Vagina (tissue), 2 donors: ENCODE measurements at regions not wholly inside any gene's neighbourhood (a gene's known extent, or its start where the extent isn't known, plus 50 kb on each side); places are given as distances from the start of the nearest gene placed in this dataset.

Source experiments
- DNase-seq, 2 donors: peaks; one replicate each; pipeline ENCODE4 v3.0.0-alpha.2; 2017; ENCODE audit errors: extremely low spot score in 2 of 2
- H3K27ac ChIP-seq: fragments of 200-600 bp; sonication (generic); one replicate; pipeline ENCODE4 v1.5.1; 2019
- H3K27me3 ChIP-seq: fragments of 200-600 bp; sonication (generic); one replicate; pipeline ENCODE4 v1.5.1; 2019
- H3K36me3 ChIP-seq, 2 donors: fragments of 200-600 bp; sonication (generic); one replicate each; pipeline ENCODE4 v1.5.1; 2017 to 2019
- H3K4me1 ChIP-seq: fragments of 200-600 bp; sonication (generic); one replicate; pipeline ENCODE4 v1.5.1; 2019
- H3K4me3 ChIP-seq, 2 donors: fragments of 200-600 bp; sonication (generic); 1 replicate in 1 of 2; 2 replicates in 1 of 2; pipeline ENCODE4 v1.5.1; 2016 to 2019
- H3K9me3 ChIP-seq: fragments of 200-600 bp; sonication (generic); one replicate; pipeline ENCODE4 v1.5.1; 2019
- POLR2A ChIP-seq, 2 donors: fragments of 450-650 bp; IDR thresholded peaks; one replicate each; pipeline ENCODE4 v1.6.1; 2017; ENCODE audit warnings: antibody characterized with exemption in 2 of 2, mild to moderate bottlenecking in 2 of 2, moderate library complexity in 2 of 2
- POLR2AphosphoS5 ChIP-seq, 2 donors: sonication (generic); formaldehyde crosslinking; IDR thresholded peaks; one replicate each; pipeline ENCODE4 v1.9.0; 2017; ENCODE audit warnings: antibody characterized with exemption in 2 of 2, mild to moderate bottlenecking in 2 of 2, low read depth in 1 of 2; ENCODE audit not compliant: insufficient read depth in 1 of 2
- intact Hi-C: fragments of 100-400 bp; cut with DNase I; formaldehyde crosslinking; loops from one replicate; pipeline ENCODE4 v1.15.1; 2023
- TF ChIP-seq, protein P1 (sequence below), 3 experiments: fragments of 450-650 bp in 2 of 3; fragments of 200-600 bp in 1 of 3; sonication (generic) in 1 of 3; IDR thresholded peaks; one replicate each; pipeline ENCODE4 v1.5.1; 2017 to 2019; ENCODE audit warnings: antibody characterized with exemption in 3 of 3, mild to moderate bottlenecking in 2 of 3, moderate library complexity in 2 of 3

DNA sequence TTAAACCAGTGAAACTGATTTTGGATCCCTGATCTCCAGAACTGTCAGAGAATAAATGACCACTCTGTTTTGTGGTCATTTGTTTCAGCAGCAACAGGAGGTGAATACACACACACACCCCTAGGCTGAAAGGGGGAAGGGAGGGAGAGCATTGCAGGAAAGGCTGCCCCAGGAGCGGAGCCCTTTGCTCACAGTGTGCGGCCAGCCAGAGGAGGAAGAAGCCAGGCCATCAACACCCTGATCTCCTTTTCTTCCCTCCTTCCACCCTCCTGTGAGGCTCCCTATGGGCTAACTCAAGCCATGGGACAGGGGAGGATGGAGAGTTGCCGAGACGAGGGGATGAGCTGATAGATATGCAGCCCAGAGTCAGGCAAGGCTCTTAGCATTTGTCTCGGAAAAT, 211.9 kb downstream of the TBX5 start:
- intact Hi-C loops = no loop called here
- no peak for TF ChIP-seq POLR2AphosphoS5 (IDR thresholded peaks at IDR 0.05; ENCODE audit: insufficient read depth in 1 of 2, low read depth in 1 of 2)
- TF ChIP-seq, protein P1, sequence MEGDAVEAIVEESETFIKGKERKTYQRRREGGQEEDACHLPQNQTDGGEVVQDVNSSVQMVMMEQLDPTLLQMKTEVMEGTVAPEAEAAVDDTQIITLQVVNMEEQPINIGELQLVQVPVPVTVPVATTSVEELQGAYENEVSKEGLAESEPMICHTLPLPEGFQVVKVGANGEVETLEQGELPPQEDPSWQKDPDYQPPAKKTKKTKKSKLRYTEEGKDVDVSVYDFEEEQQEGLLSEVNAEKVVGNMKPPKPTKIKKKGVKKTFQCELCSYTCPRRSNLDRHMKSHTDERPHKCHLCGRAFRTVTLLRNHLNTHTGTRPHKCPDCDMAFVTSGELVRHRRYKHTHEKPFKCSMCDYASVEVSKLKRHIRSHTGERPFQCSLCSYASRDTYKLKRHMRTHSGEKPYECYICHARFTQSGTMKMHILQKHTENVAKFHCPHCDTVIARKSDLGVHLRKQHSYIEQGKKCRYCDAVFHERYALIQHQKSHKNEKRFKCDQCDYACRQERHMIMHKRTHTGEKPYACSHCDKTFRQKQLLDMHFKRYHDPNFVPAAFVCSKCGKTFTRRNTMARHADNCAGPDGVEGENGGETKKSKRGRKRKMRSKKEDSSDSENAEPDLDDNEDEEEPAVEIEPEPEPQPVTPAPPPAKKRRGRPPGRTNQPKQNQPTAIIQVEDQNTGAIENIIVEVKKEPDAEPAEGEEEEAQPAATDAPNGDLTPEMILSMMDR (IDR thresholded peaks at IDR 0.05) = no peak
- no peak for TF ChIP-seq POLR2A (IDR thresholded peaks at IDR 0.05)
- no peak for DNase-seq

DNA sequence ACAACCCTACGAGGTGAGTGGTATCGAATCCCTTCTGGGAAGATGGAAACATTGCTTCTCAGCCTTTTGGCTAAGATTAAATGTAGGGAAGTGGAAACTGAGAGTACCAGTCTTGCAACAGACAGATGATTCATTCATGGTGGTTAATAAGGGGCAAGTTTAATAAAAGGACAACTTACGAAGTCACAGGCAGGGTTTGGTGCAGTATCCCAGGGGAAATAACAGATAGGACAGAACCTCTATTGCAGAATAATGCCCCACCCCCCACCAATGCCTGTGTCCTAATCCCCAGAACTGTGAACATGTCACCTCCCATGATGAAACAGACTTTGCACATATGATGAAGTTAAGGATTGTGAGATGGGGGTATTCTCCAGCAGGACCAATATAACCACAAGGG, 212.5 kb downstream of the TBX5 start:
- Histone ChIP-seq H3K27ac (no peak overlapping the region), H3K4me1 (no peaks in the 10 kb centered on the region), H3K36me3 (no peaks in the 10 kb centered on the region), H3K9me3 (no peaks in the 10 kb centered on the region), H3K4me3 (no peak overlapping the region), H3K27me3 (no peaks in the 10 kb centered on the region)
- TF ChIP-seq POLR2A (IDR thresholded peaks at IDR 0.05) = no peak
- TF ChIP-seq, protein P1 (IDR thresholded peaks at IDR 0.05) = no peak
- no peak for TF ChIP-seq POLR2AphosphoS5 (IDR thresholded peaks at IDR 0.05; ENCODE audit: insufficient read depth in 1 of 2, low read depth in 1 of 2)
- intact Hi-C loops = no loop called here
- no peak for DNase-seq

More for the DNA sequence above, 211.9 kb downstream of the TBX5 start:
- no peaks in the 10 kb centered on the region for H3K9me3 ChIP-seq
- no peaks in the 10 kb centered on the region for H3K4me1 ChIP-seq
- H3K27me3 ChIP-seq = no peaks in the 10 kb centered on the region
- no peak overlapping the region for H3K4me3 ChIP-seq
- H3K27ac ChIP-seq = no peak overlapping the region
- H3K36me3 ChIP-seq = no peaks in the 10 kb centered on the region

DNA sequence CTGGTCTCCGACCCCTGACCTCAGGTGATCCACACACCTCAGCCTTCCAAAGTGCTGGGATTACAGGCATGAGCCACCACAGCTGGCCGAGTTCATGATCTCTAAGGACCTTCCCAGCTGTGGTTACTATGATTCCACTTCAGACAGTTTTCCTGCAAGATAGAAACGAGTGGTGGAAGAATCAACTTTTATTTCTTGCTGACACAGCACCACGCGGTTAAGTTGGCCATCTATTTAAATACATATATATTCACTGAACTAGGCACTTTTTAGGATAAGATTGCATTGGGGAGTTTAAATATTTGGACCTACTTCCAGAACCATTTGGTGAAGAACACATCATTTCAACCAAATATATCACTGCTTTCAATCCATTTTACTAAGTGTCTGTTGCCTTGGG, 213.4 kb downstream of the TBX5 start:
- Histone ChIP-seq H3K4me1 (no peaks in the 10 kb centered on the region), H3K4me3 (no peak overlapping the region), H3K36me3 (no peaks in the 10 kb centered on the region), H3K9me3 (no peaks in the 10 kb centered on the region), H3K27me3 (no peaks in the 10 kb centered on the region), H3K27ac (no peak overlapping the region)
- no peak for DNase-seq
- intact Hi-C loops = no loop called here
- TF ChIP-seq, protein P1 (IDR thresholded peaks at IDR 0.05) = no peak
- TF ChIP-seq POLR2A (IDR thresholded peaks at IDR 0.05) (no peak), POLR2AphosphoS5 (IDR thresholded peaks at IDR 0.05; ENCODE audit: insufficient read depth in 1 of 2, low read depth in 1 of 2) (no peak)

DNA sequence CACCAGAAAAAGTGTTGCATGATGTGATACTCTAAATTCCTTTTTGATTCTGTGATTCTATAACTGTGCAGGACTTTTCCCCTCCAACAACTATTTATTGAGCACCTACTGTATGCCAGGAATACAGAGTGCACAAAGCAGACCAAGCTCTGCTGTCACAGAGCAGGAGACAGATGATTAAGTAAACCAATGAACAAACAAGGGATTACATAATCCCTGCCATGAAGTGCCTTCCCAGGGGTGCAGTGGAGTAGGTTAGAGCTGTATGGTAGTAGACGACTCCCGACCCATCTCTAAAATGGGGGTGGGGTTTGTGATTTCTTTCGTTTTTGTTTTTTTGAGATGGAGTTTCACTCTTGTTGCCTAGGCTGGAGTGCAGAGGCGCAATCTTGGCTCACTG, 213.9 kb downstream of the TBX5 start:
- Histone ChIP-seq H3K4me1 (no peaks in the 10 kb centered on the region), H3K27me3 (no peaks in the 10 kb centered on the region), H3K36me3 (no peaks in the 10 kb centered on the region), H3K4me3 (no peak overlapping the region), H3K9me3 (no peaks in the 10 kb centered on the region), H3K27ac (no peak overlapping the region)
- TF ChIP-seq POLR2AphosphoS5 (IDR thresholded peaks at IDR 0.05; ENCODE audit: insufficient read depth in 1 of 2, low read depth in 1 of 2) (no peak), POLR2A (IDR thresholded peaks at IDR 0.05) (no peak)
- TF ChIP-seq, protein P1 (IDR thresholded peaks at IDR 0.05) = no peak
- DNase-seq = no peak
- intact Hi-C loops = no loop called here

DNA sequence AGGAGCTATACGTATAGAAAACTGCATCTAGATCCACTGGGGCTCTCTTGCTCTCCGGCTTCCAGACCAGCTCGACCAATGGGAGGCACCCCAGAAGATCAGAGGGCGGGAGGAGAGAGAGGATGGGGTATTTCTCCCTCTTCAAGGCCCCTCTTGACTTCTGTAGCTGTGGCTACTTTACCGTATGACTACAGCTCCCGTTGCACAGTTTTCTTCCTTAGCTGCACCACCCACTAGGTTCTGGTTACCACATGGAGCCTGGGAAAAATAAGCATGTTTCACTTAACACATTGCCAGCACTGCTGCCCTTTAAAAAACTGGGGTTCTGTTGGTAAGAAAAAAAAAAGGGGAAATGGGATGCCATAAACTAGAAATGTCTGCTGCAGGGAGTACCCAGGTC, 214.4 kb downstream of the TBX5 start:
- TF ChIP-seq POLR2AphosphoS5 (IDR thresholded peaks at IDR 0.05; ENCODE audit: insufficient read depth in 1 of 2, low read depth in 1 of 2) (no peak), POLR2A (IDR thresholded peaks at IDR 0.05) (no peak)
- TF ChIP-seq, protein P1 (IDR thresholded peaks at IDR 0.05) = no peak
- intact Hi-C loops = no loop called here
- Histone ChIP-seq H3K9me3 (no peaks in the 10 kb centered on the region), H3K4me1 (no peaks in the 10 kb centered on the region), H3K4me3 (no peak overlapping the region), H3K27ac (no peak overlapping the region), H3K36me3 (no peaks in the 10 kb centered on the region), H3K27me3 (no peaks in the 10 kb centered on the region)
- no peak for DNase-seq
